PC-9 (cell line): ENCODE measurements at regions not wholly inside any gene's neighbourhood (a gene's known extent, or its start where the extent isn't known, plus 50 kb on each side); places are given as distances from the start of the nearest gene placed in this dataset.
A peak's percentile ranks its signal among the peaks of the same experiment; 100 is the strongest.
"Not testable (repeated sequence)": the region's sequence is repeated elsewhere in the genome, so short reads cannot be mapped to it uniquely, and the experiment has no call there.

Source experiments
- BruUV-seq: library from RNA; stranded (reverse); fragments of 400-500 nt; replicated peaks from 2 replicates; lab custom pipeline; 2021; lab: Mats Ljungman, UMichigan
- CTCF ChIA-PET: fragments of 300-600 bp; sonication (Branson Sonifier 250); formaldehyde crosslinking; loops from one replicate; lab custom pipeline; 2022; ENCODE audit warnings: antibody characterized with exemption; lab: Charles Lee
- POLR2A ChIA-PET: fragments of 300-600 bp; sonication (Branson Sonifier 250); formaldehyde crosslinking; loops from one replicate; lab custom pipeline; 2022; ENCODE audit warnings: antibody characterized with exemption; ENCODE audit not compliant: unreplicated experiment; lab: Charles Lee
- DNase-seq, 2 experiments: peaks; one replicate each; pipeline versions ENCODE4 v3.0.0 to v3.0.0-alpha.2; 2015 to 2022; ENCODE audit warnings: mixed read lengths in 1 of 2
- H2AFZ ChIP-seq: fragments of 200-600 bp; sonication (generic); 2 replicates; pipeline ENCODE4 v1.8.1; 2017; ENCODE audit warnings: antibody characterized with exemption
- H3F3A ChIP-seq: fragments of 200-600 bp; sonication (generic); 2 replicates; pipeline ENCODE4 v1.8.1; 2017; ENCODE audit warnings: antibody characterized with exemption, mild to moderate bottlenecking, low read depth; ENCODE audit not compliant: insufficient read depth
- H3K27ac ChIP-seq: fragments of 200-600 bp; sonication (generic); 2 replicates; pipeline ENCODE4 v1.6.1; 2016; ENCODE audit warnings: mixed run types
- H3K27me3 ChIP-seq: fragments of 200-600 bp; sonication (generic); 2 replicates; pipeline ENCODE4 v1.6.1; 2016; ENCODE audit warnings: low read depth, mixed run types; ENCODE audit not compliant: insufficient read depth
- H3K36me3 ChIP-seq: fragments of 200-600 bp; sonication (generic); 2 replicates; pipeline ENCODE4 v1.6.1; 2016; ENCODE audit warnings: low read depth, mixed run types
- H3K4me1 ChIP-seq: fragments of 200-600 bp; sonication (generic); replicated peaks from 2 replicates; pipeline ENCODE4 v1.6.1; 2016; ENCODE audit warnings: mixed run types; ENCODE audit not compliant: insufficient read depth
- H3K4me2 ChIP-seq: fragments of 200-600 bp; sonication (generic); 2 replicates; pipeline ENCODE4 v1.6.1; 2017; ENCODE audit warnings: mixed run types
- H3K4me3 ChIP-seq: fragments of 200-600 bp; sonication (generic); 2 replicates; pipeline ENCODE4 v1.6.1; 2016; ENCODE audit warnings: mixed run types
- H3K79me2 ChIP-seq: fragments of 200-600 bp; sonication (generic); 2 replicates; pipeline ENCODE4 v1.6.1; 2017; ENCODE audit warnings: low read depth, mixed run types
- H3K9me2 ChIP-seq: fragments of 200-600 bp; sonication (generic); 2 replicates; pipeline ENCODE4 v1.8.1; 2017; ENCODE audit warnings: mild to moderate bottlenecking; ENCODE audit not compliant: insufficient read depth
- H3K9me3 ChIP-seq: fragments of 200-600 bp; sonication (generic); 2 replicates; pipeline ENCODE4 v1.8.1; 2016; ENCODE audit warnings: low read depth; ENCODE audit not compliant: insufficient read depth
- H4K20me1 ChIP-seq: fragments of 200-600 bp; sonication (generic); 2 replicates; pipeline ENCODE4 v1.8.1; 2017; ENCODE audit not compliant: insufficient read depth
- EZH2 ChIP-seq: fragments of 200-600 bp; sonication (generic); IDR thresholded peaks from 2 replicates; pipeline ENCODE4 v1.8.0; 2017; ENCODE audit warnings: antibody characterized with exemption, low read depth
- intact Hi-C: fragments of 100-400 bp; cut with micrococcal nuclease; formaldehyde crosslinking; loops from one replicate; pipeline ENCODE4 v1.10.0; 2022; ENCODE audit not compliant: unreplicated experiment
- TF ChIP-seq, protein P1 (sequence below): fragments of 200-600 bp; sonication (generic); conservative IDR thresholded peaks from 2 replicates; pipeline ENCODE4 v1.6.1; 2017; ENCODE audit warnings: mixed run types, antibody characterized with exemption, mild to moderate bottlenecking, moderate library complexity

DNA sequence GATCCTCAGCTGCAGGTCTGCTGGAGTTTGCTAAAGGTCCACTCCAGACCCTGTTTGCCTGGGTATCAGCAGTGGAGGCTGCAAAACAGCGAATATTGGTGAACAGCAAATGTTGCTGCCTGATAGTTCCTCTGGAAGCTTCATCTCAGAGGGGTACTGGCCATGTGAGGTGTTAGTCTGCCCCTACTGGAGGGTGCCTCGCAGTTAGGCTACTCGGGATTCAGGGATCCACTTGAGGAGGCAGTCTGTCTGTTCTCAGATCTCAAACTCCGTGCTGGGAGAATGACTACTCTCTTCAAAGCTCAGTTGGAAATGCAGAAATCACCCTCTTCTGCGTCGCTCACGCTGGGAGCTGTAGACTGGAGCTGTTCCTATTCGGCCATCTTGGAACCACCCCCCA is 362.7 kb downstream of the ACTR3B start:
- H3K4me1 ChIP-seq, DNase-seq, H3F3A ChIP-seq, H3K36me3 ChIP-seq, H3K9me2 ChIP-seq, POLR2A ChIA-PET, H3K79me2 ChIP-seq, H3K27ac ChIP-seq, H2AFZ ChIP-seq, H3K9me3 ChIP-seq, intact Hi-C loops, H3K4me2 ChIP-seq, CTCF ChIA-PET, H4K20me1 ChIP-seq, BruUV-seq, H3K4me3 ChIP-seq: not testable (repeated sequence)
- TF ChIP-seq, protein P1, sequence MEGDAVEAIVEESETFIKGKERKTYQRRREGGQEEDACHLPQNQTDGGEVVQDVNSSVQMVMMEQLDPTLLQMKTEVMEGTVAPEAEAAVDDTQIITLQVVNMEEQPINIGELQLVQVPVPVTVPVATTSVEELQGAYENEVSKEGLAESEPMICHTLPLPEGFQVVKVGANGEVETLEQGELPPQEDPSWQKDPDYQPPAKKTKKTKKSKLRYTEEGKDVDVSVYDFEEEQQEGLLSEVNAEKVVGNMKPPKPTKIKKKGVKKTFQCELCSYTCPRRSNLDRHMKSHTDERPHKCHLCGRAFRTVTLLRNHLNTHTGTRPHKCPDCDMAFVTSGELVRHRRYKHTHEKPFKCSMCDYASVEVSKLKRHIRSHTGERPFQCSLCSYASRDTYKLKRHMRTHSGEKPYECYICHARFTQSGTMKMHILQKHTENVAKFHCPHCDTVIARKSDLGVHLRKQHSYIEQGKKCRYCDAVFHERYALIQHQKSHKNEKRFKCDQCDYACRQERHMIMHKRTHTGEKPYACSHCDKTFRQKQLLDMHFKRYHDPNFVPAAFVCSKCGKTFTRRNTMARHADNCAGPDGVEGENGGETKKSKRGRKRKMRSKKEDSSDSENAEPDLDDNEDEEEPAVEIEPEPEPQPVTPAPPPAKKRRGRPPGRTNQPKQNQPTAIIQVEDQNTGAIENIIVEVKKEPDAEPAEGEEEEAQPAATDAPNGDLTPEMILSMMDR, result 0 out of 2 replicates have a peak, but pooled peaks have one; percentile 19
- H3K27me3 ChIP-seq, result peaks cover 45% of the 10 kb centered on the region

DNA sequence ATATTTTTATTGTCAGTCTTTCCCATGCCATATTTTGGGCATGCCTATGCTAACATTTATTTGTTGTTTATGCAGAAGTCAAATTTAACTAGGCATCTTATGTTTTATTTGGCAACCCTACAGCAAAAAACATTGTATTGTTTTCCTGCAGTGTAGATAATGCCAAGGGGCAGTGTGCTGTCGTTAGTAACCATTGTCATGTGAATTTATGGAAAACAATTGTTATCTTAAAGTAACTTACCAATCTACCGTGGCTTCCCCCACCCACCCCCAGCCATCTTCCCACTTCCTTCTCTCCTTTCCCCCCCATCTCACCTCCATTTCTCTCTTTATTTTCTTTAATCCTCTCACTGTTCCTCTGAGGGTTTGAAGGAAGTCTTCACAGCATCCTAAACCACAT is 370.5 kb downstream of the ACTR3B start:
- POLR2A ChIA-PET, result no interaction called here

DNA sequence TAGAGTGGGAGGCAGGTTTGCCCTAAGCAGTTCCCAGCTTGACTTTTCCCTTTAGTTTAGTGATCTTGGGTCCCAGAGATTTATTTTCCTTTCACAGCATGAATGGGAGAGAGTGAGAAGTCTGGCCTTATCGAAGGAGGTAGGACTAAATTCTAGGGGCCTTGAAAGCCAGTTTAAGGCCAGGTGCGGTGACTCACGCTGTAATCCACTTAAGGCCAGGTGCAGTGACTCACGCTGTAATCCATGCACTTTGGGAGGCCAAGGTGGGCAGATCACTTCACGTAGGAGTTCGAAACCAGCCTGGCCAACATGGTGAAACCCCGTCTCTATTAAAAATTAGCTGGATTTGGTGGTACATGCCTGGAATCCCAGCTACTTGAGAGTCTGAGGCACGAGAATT is 392.2 kb downstream of the ACTR3B start:
- Histone ChIP-seq H2AFZ (no peak overlapping the region), H3K79me2 (no peaks in the 10 kb centered on the region), H3F3A (no peaks in the 10 kb centered on the region), H3K9me2 (no peaks in the 10 kb centered on the region), H3K27me3 (peaks cover 28% of the 10 kb centered on the region; the same call in 1 of the 2 replicates), H3K9me3 (no peaks in the 10 kb centered on the region), H3K4me2 (no peak overlapping the region), H4K20me1 (no peaks in the 10 kb centered on the region), H3K27ac (no peak overlapping the region), H3K4me1 (no peaks in the 10 kb centered on the region), H3K36me3 (no peaks in the 10 kb centered on the region), H3K4me3 (no peak overlapping the region)
- CTCF ChIA-PET, result no interaction called here
- DNase-seq, result no peak
- TF ChIP-seq, protein P1, result no peak
- TF ChIP-seq EZH2, result no peak
- POLR2A ChIA-PET, result no interaction called here
- intact Hi-C loops, result no loop called here
- no TSS peak for BruUV-seq

More for the DNA sequence above, 370.5 kb downstream of the ACTR3B start:
- Histone ChIP-seq H3K27me3 (peaks cover 27% of the 10 kb centered on the region; the same call in 1 of the 2 replicates), H3K9me3 (no peaks in the 10 kb centered on the region), H3F3A (no peaks in the 10 kb centered on the region), H3K27ac (no peak overlapping the region), H3K4me3 (no peak overlapping the region), H3K9me2 (no peaks in the 10 kb centered on the region), H4K20me1 (no peaks in the 10 kb centered on the region; the same call in 1 of the 2 replicates), H3K4me1 (no peaks in the 10 kb centered on the region), H3K4me2 (no peak overlapping the region), H2AFZ (no peak overlapping the region), H3K79me2 (no peaks in the 10 kb centered on the region), H3K36me3 (no peaks in the 10 kb centered on the region)
- no TSS peak for BruUV-seq
- TF ChIP-seq, protein P1, result no peak
- no peak for TF ChIP-seq EZH2
- CTCF ChIA-PET, result no interaction called here
- DNase-seq, result peak in 1 of 2 experiments; percentile 20
- intact Hi-C loops, result no loop called here
